Mammary epithelial cell (primary cell): ENCODE measurements at regions not wholly inside any gene's neighbourhood (a gene's known extent, or its start where the extent isn't known, plus 50 kb on each side); places are given as distances from the start of the nearest gene placed in this dataset.

Source experiments
- EZH2 ChIP-seq: IDR thresholded peaks from 2 replicates; pipeline ENCODE4 v1.6.1; 2012; ENCODE audit warnings: low read length, inconsistent platforms, borderline replicate concordance
- TF ChIP-seq, protein P1 (sequence below), 2 donors: IDR thresholded peaks in 1 of 2; conservative IDR thresholded peaks in 1 of 2; 2 replicates each; pipeline ENCODE4 v1.5.1; 2011 to 2012; ENCODE audit warnings: inconsistent platforms in 2 of 2, low read length in 2 of 2, mild to moderate bottlenecking in 2 of 2, control low read depth in 1 of 2, low read depth in 1 of 2; ENCODE audit not compliant: insufficient read depth in 1 of 2; ENCODE audit errors: extremely low read depth in 1 of 2

DNA sequence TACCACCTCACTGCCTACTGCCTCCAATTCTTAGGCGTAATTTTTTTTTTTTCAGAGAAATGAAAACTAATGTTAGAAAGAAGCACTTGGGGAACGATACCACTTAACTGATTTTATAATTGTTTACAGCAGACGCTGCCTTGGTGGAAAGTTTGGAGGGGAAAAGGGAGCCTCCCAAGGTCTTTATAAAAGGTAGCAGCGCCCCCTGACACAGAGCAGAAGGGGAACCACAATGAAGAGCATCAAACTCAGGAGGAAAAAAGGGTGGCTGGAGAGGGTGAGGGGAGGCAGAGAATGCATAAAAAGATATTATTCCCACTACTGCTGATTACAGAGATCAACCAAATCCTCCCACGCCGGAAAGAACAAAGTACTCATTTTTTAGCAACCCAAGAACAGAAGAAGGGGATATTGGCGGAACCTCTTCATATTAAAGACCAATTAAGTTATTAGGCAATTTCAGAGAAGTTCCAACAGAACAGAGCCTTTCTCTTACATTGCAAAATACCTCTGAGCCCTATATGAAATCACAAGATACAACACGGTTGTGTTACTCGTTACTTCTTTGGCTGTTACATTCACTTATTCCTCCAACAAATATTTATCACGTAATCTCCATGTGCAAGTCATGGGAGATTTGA is 135.8 kb downstream of the TEX36 start:
- TF ChIP-seq, protein P1, sequence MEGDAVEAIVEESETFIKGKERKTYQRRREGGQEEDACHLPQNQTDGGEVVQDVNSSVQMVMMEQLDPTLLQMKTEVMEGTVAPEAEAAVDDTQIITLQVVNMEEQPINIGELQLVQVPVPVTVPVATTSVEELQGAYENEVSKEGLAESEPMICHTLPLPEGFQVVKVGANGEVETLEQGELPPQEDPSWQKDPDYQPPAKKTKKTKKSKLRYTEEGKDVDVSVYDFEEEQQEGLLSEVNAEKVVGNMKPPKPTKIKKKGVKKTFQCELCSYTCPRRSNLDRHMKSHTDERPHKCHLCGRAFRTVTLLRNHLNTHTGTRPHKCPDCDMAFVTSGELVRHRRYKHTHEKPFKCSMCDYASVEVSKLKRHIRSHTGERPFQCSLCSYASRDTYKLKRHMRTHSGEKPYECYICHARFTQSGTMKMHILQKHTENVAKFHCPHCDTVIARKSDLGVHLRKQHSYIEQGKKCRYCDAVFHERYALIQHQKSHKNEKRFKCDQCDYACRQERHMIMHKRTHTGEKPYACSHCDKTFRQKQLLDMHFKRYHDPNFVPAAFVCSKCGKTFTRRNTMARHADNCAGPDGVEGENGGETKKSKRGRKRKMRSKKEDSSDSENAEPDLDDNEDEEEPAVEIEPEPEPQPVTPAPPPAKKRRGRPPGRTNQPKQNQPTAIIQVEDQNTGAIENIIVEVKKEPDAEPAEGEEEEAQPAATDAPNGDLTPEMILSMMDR (conservative IDR thresholded peaks at IDR 0.05 in 1 of 2, IDR thresholded peaks at IDR 0.05 in 1 of 2; ENCODE audit: extremely low read depth in 1 of 2, insufficient read depth in 1 of 2, low read depth in 1 of 2, low read length in 2 of 2), result no peak
- no peak for TF ChIP-seq EZH2
